ENCODE measurements at regions not wholly inside any gene's neighbourhood (a gene's known extent, or its start where the extent isn't known, plus 50 kb on each side); places are given as distances from the start of the nearest gene placed in this dataset.

- TF ChIP-seq ATF1 (CRISPR knock-in tag; IDR thresholded peaks at IDR 0.05) = no peak
- TF ChIP-seq ATF1 (tag; IDR thresholded peaks at IDR 0.05) = no peak
- no peak for TF ChIP-seq NFE2 (IDR thresholded peaks at IDR 0.05; ENCODE audit: low read depth)
- TF ChIP-seq RAD21 (CRISPR knock-in tag; conservative IDR thresholded peaks at IDR 0.05 in 1 of 2, IDR thresholded peaks at IDR 0.05 in 1 of 2) = no peak
- no peak for TF ChIP-seq EP300 (IDR thresholded peaks at IDR 0.05; ENCODE audit: low read length)
These were observed 518.6 kb downstream of the TLE4 start for GRCh38 chr9:80090317-80090716.
